ENCODE measurements at regions not wholly inside any gene's neighbourhood (a gene's known extent, or its start where the extent isn't known, plus 50 kb on each side); places are given as distances from the start of the nearest gene placed in this dataset.
"Not testable (repeated sequence)": the region's sequence is repeated elsewhere in the genome, so short reads cannot be mapped to it uniquely, and the experiment has no call there.

DNA sequence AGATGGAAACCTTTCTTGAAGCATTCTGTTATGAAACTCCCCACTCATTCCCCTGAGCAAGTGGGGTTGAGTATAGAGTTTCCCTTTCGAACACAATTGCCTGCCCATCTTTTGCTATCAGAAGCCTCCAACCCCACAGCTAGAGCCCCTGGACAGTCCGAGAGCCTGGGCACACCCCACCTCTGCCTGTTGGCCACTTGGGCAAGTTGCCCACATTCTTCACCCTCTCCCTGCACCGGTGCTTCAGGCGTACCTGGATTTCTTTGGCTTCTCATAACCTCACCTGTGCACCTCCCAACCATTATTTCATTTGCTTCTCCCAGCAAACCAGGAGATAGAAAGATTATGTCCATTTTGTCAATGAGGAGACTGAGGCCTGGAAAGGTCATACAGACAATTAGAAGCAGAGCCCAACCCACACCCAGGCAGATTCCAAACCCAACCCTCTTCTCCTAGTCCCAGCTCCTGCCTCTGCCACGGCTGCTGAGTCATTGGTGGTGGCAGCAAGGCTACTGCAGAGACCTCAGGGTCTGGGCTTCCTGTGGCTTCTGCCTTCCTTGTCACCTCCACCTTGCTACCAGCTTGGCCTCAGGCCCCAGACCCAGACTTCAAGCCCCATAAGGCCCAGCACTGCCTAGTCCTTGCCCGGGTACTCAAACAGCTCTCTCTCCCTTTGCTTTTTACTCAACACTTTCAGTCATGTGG lies 118.7 kb upstream of the ZBTB40 start:
- Histone ChIP-seq H3K27ac (ENCODE audit: low read depth, low read length) (no peak overlapping the region), H3K4me3 (ENCODE audit: low read depth in 1 of 2, low read length in 2 of 2) (no peak overlapping the region), H3K4me1 (ENCODE audit: insufficient read depth, low read length) (no peaks in the 10 kb centered on the region), H3K9ac (ENCODE audit: low read length) (no peak overlapping the region), H3K9me3 (ENCODE audit: low read length) (no peaks in the 10 kb centered on the region), H3K27me3 (ENCODE audit: control insufficient read depth in 1 of 2, insufficient read depth in 2 of 2, low read length in 2 of 2) (no peaks in the 10 kb centered on the region), H3K36me3 (ENCODE audit: insufficient read depth, low read length) (no peaks in the 10 kb centered on the region)

DNA sequence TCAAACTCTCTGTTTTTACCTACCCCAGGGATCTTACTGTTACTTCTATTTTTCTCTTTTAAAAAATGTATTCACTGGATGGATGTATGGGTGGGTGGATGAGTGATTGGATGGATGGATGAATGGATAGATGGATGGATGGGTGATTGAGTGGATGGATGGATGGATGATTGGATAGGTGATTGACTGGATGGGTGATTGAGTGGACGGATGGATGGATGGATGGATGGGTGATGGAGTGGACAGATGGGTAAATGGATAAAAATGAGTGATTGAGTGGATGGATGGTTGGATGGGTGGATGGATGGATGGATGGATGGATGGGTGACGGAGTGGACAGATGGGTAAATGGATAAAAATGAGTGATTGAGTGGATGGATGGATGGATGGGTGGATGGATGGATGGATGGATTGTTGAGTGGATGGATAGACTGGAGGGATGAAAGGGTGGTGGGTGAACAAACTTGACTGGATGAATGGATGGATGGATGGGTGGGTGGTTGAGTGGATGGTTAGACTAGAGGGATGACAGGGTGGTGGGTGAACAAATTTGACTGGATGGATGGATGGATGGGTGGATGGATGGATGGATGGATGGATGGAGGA lies 118.0 kb upstream of the ZBTB40 start:
- Histone ChIP-seq H3K4me1 (ENCODE audit: insufficient read depth, low read length) (no peaks in the 10 kb centered on the region), H3K9me3 (ENCODE audit: low read length) (no peaks in the 10 kb centered on the region), H3K4me3 (ENCODE audit: low read depth in 1 of 2, low read length in 2 of 2) (no peak overlapping the region), H3K27me3 (ENCODE audit: control insufficient read depth in 1 of 2, insufficient read depth in 2 of 2, low read length in 2 of 2) (no peaks in the 10 kb centered on the region), H3K36me3 (ENCODE audit: insufficient read depth, low read length) (no peaks in the 10 kb centered on the region), H3K9ac (ENCODE audit: low read length) (no peak overlapping the region), H3K27ac (ENCODE audit: low read depth, low read length) (no peak overlapping the region)

DNA sequence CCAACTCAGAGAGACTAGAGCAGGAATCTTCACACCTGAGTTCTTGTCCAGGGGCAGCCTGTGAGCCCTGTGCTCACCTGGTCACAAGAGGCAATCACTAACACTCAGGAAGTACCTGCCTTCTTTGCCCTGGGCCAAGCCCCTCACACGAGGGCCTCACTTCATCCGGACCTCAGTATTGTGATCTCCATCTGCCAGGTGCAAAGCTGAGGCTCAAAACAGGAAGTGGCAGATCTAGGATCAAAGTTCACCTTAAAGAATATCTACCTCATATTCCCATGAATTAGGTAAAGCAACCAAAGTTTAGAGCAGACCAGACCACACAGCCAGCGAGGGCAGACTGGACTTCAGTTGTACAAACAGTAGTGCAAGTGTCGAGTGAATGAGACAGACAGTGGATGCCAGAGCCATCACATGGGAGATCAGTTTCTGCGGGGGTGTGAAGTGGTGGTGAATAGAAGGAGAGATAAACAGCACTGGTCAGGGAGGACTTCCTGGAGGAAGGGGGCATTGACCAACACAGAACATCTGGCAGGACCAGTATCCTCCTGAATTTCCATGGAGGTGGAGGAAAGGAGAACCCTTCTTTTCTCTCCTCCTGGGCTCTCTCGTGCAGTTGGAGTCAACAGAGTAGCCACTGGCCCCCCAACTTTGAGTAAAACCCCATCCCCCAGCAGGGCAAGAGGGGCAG lies 116.6 kb upstream of the ZBTB40 start:
- H3K27ac ChIP-seq (ENCODE audit: low read depth, low read length): no peak overlapping the region

DNA sequence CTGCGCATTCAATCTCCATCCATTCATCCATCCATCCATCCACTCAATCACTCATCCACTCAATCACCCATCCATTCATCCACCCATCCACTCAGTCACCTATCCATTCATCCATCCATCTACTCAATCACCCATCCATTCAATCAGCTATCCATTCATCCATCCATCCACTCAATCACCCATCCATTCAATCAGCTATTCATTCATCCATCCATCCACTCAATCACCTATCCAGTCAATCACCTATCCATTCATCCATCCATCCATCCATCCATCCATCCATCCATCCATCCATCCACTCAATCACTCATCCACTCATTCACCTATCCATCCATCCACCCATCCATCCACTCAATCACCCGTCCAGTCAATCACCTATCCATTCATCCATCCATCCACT lies 115.4 kb upstream of the ZBTB40 start:
- H3K9ac ChIP-seq (ENCODE audit: low read length); H3K4me1 ChIP-seq (ENCODE audit: insufficient read depth, low read length); H3K27ac ChIP-seq (ENCODE audit: low read depth, low read length); H3K36me3 ChIP-seq (ENCODE audit: insufficient read depth, low read length); H3K4me3 ChIP-seq (ENCODE audit: low read depth in 1 of 2, low read length in 2 of 2); H3K9me3 ChIP-seq (ENCODE audit: low read length); H3K27me3 ChIP-seq (ENCODE audit: control insufficient read depth in 1 of 2, insufficient read depth in 2 of 2, low read length in 2 of 2): not testable (repeated sequence)

More for the DNA sequence above, 116.6 kb upstream of the ZBTB40 start:
- Histone ChIP-seq H3K4me3 (ENCODE audit: low read depth in 1 of 2, low read length in 2 of 2) (no peak overlapping the region), H3K9me3 (ENCODE audit: low read length) (no peaks in the 10 kb centered on the region), H3K36me3 (ENCODE audit: insufficient read depth, low read length) (no peaks in the 10 kb centered on the region), H3K27me3 (ENCODE audit: control insufficient read depth in 1 of 2, insufficient read depth in 2 of 2, low read length in 2 of 2) (peaks cover 0 to 4% of the 10 kb centered on the region in 2 donors), H3K4me1 (ENCODE audit: insufficient read depth, low read length) (no peaks in the 10 kb centered on the region), H3K9ac (ENCODE audit: low read length) (no peak overlapping the region)

DNA sequence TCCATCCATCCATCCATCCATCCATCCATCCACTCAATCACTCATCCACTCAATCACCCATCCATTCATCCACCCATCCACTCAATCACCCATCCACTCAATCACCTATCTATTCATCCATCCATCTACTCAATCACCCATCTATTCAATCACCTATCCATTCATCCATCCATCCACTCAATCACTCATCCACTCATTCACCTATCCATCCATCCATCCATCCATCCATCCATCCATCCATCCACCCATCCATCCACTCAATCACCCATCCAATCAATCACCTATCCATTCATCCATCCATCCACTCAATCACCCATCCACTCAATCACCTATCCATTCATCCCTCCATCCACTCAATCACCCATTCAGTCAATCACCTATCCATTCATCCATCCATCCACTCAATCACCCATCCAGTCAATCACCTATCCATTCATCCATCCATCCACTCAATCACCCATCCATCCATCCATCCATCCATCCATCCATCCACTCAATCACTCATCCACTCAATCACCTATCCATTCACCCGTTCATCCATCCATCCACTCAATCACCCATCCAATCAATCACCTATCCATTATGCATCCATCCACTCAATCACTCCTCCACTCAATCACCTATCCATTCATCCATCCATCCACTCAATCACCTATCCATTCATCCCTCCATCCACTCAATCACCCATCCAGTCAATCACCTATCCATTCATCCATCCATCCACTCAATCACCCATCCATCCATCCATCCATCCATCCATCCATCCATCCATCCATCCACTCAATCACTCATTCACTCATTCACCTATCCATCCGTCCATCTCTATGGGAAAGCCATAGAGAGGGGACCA lies 114.7 kb upstream of the ZBTB40 start:
- H3K9ac ChIP-seq (ENCODE audit: low read length); H3K27me3 ChIP-seq (ENCODE audit: control insufficient read depth in 1 of 2, insufficient read depth in 2 of 2, low read length in 2 of 2); H3K27ac ChIP-seq (ENCODE audit: low read depth, low read length): not testable (repeated sequence)

DNA sequence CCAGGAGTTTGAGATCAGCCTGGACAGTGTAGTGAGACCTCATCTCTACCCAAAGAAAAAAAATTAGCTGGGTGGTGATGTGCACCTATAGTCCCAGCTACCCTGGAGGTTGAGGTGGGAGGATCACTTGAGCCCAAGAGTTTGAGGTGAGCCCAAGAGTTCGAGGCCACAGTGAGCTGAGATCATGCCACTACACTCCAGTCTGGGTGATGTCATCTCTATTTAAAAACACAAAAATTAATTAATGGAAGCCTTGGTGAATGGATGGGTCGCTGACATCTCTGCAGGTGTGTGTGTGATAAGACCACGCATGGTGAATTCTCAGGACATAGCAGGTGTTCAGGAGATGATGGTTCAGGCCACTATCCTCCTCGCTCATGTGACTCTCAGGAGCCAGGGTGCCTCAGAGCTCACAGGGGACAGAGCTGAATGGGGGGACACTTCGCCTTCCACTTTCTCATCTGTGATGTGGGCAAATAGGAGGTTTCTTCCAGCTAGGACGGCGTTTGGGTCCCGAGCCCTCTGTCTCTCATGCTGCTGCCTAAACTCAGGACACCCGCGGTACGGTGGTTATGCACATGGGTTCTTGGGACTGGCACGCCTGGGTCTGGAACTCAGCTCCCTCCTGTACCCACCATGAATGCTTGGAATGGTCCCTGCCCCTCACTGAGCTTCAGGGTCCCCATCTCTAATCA lies 113.4 kb upstream of the ZBTB40 start:
- no peak overlapping the region for H3K4me3 ChIP-seq (ENCODE audit: low read depth in 1 of 2, low read length in 2 of 2)
- H3K9ac ChIP-seq (ENCODE audit: low read length): no peak overlapping the region
- H3K27ac ChIP-seq (ENCODE audit: low read depth, low read length): no peak overlapping the region
- H3K36me3 ChIP-seq (ENCODE audit: insufficient read depth, low read length): no peaks in the 10 kb centered on the region
- no peaks in the 10 kb centered on the region for H3K4me1 ChIP-seq (ENCODE audit: insufficient read depth, low read length)
- peaks cover 4 to 21% of the 10 kb centered on the region in 2 donors for H3K27me3 ChIP-seq (ENCODE audit: control insufficient read depth in 1 of 2, insufficient read depth in 2 of 2, low read length in 2 of 2)
- no peaks in the 10 kb centered on the region for H3K9me3 ChIP-seq (ENCODE audit: low read length)

More for the DNA sequence above, 114.7 kb upstream of the ZBTB40 start:
- not testable (repeated sequence) for H3K4me3 ChIP-seq (ENCODE audit: low read depth in 1 of 2, low read length in 2 of 2); H3K9me3 ChIP-seq (ENCODE audit: low read length); H3K4me1 ChIP-seq (ENCODE audit: insufficient read depth, low read length); H3K36me3 ChIP-seq (ENCODE audit: insufficient read depth, low read length)

DNA sequence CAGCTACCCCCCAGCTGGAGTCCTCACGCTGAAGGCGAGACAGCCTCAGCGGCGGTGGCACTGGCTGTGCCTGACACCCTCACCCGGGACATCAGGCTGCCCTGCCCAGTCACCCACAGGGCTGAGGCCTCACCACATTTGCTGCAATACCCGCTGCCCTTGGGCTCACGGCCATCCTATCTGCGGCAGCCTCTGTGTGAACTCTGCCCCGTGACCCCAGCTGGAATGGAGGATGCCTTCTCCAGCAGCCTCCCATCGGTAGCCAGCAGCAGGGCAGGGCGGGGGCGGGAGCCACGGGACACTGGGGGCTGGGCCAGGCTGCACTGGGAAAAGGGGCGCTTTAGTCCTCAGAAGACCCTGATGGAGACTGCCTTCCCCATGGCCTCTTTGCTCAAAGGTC lies 112.4 kb upstream of the ZBTB40 start:
- Histone ChIP-seq H3K4me3 (ENCODE audit: low read depth in 1 of 2, low read length in 2 of 2) (no peak overlapping the region), H3K27me3 (ENCODE audit: control insufficient read depth in 1 of 2, insufficient read depth in 2 of 2, low read length in 2 of 2) (peaks cover 5 to 25% of the 10 kb centered on the region in 2 donors), H3K36me3 (ENCODE audit: insufficient read depth, low read length) (no peaks in the 10 kb centered on the region), H3K27ac (ENCODE audit: low read depth, low read length) (no peak overlapping the region), H3K4me1 (ENCODE audit: insufficient read depth, low read length) (no peaks in the 10 kb centered on the region), H3K9ac (ENCODE audit: low read length) (no peak overlapping the region), H3K9me3 (ENCODE audit: low read length) (no peaks in the 10 kb centered on the region)

DNA sequence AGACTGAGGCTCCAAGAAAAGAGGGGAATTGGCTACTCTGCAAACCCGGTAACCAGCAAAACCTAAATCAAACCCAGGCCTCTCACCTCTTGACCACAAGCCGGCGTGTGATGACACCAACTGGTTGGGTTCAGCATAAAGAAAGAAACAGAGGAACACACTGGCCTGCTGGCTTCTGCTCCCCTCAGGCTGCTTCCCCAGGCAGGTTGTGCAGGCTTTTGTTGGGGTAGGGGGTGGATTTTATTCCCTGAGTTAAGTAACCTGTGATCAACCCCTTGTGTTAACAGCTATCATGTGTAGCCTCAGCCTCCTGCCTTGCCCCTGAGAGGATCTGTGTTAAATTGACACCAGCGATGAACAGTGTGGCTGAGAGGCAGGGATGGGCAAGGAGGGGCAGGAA lies 111.6 kb upstream of the ZBTB40 start:
- Histone ChIP-seq H3K9me3 (ENCODE audit: low read length) (no peaks in the 10 kb centered on the region), H3K27ac (ENCODE audit: low read depth, low read length) (no peak overlapping the region), H3K4me1 (ENCODE audit: insufficient read depth, low read length) (no peaks in the 10 kb centered on the region), H3K4me3 (ENCODE audit: low read depth in 1 of 2, low read length in 2 of 2) (no peak overlapping the region), H3K36me3 (ENCODE audit: insufficient read depth, low read length) (no peaks in the 10 kb centered on the region), H3K9ac (ENCODE audit: low read length) (no peak overlapping the region), H3K27me3 (ENCODE audit: control insufficient read depth in 1 of 2, insufficient read depth in 2 of 2, low read length in 2 of 2) (peaks cover 5 to 25% of the 10 kb centered on the region in 2 donors)

DNA sequence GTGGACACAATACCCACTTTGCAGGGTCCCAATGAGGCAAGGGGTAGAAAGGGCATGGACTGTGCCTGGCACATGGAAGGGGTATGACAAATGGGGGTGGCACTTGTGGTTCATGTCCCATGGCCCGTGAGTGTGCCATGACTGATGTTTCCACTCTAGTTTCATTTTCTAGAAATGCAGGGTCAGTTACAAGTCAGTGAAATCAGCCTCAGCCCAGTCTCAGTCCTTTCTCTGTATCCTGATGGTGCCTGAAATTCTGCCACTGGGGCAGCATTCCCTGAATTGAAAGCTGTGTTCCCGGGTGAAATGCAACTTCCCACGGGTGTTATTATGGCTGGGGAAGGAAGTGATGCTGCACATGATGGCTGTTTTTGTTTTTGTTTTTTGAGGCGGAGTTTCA lies 110.8 kb upstream of the ZBTB40 start:
- H3K36me3 ChIP-seq (ENCODE audit: insufficient read depth, low read length): no peaks in the 10 kb centered on the region
- peaks cover 5 to 25% of the 10 kb centered on the region in 2 donors for H3K27me3 ChIP-seq (ENCODE audit: control insufficient read depth in 1 of 2, insufficient read depth in 2 of 2, low read length in 2 of 2)

DNA sequence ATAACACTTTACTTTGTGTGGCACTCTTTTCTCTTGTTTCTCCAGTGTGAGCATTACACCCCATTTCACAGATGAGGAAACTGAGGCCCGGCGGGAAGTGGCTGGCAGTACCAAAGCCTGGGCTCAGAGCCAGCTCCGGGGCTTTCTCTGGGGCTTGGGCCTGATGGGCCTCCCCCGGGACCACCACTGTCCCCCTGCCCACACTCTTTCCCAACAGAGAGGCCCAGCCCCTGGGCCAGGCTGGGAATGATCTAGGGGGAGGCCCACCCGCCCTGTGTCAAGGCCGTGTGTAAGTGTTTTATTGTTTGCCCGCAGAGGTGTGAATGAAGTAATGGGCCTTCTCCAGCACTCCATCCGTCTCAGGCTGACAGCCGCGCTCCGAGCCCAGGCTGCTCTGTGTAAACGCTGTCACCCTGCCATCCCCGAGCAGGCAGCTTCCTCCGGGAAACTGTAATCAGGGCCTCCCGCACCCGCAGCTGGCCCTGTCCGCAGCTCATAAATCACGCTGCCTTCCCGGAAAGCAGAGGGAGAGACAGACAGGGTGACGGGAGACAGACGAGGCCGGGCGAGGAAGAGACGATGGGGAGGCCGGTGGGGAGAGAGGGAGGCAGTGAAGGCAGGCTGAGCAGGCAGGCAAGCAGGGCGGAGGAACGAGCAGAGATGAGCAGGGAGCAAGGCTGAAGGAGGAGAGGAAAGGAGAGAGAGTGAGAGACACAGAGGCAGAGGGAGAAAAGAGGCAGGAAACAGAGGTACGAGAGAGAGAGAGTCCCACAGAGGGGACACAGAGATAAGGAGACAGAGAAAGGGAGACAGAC lies 109.7 kb upstream of the ZBTB40 start:
- H3K27me3 ChIP-seq (ENCODE audit: control insufficient read depth in 1 of 2, insufficient read depth in 2 of 2, low read length in 2 of 2): peaks cover 5 to 29% of the 10 kb centered on the region in 2 donors
- no peak overlapping the region for H3K9ac ChIP-seq (ENCODE audit: low read length)
- no peak overlapping the region for H3K27ac ChIP-seq (ENCODE audit: low read depth, low read length)

More for the DNA sequence above, 110.8 kb upstream of the ZBTB40 start:
- H3K9ac ChIP-seq (ENCODE audit: low read length): no peak overlapping the region
- no peak overlapping the region for H3K27ac ChIP-seq (ENCODE audit: low read depth, low read length)
- H3K4me1 ChIP-seq (ENCODE audit: insufficient read depth, low read length): no peaks in the 10 kb centered on the region
- no peak overlapping the region for H3K4me3 ChIP-seq (ENCODE audit: low read depth in 1 of 2, low read length in 2 of 2)
- no peaks in the 10 kb centered on the region for H3K9me3 ChIP-seq (ENCODE audit: low read length)

More for the DNA sequence above, 109.7 kb upstream of the ZBTB40 start:
- Histone ChIP-seq H3K9me3 (ENCODE audit: low read length) (no peaks in the 10 kb centered on the region), H3K36me3 (ENCODE audit: insufficient read depth, low read length) (no peaks in the 10 kb centered on the region), H3K4me3 (ENCODE audit: low read depth in 1 of 2, low read length in 2 of 2) (no peak overlapping the region), H3K4me1 (ENCODE audit: insufficient read depth, low read length) (no peaks in the 10 kb centered on the region)

Data from muscle layer of colon (tissue), 2 donors.